ENCODE measurements at regions not wholly inside any gene's neighbourhood (a gene's known extent, or its start where the extent isn't known, plus 50 kb on each side); places are given as distances from the start of the nearest gene placed in this dataset.

- no peak for DNase-seq (ENCODE audit: low read depth, low spot score)
These were observed 1093.3 kb upstream of the CDH6 start for GRCh38 chr5:30100148-30100713.

GRCh38 chr5:30099634-30100033 lies 1093.9 kb upstream of the CDH6 start:
- no peak for DNase-seq (ENCODE audit: low read depth, low spot score)

GRCh38 chr5:30098940-30099339 lies 1094.5 kb upstream of the CDH6 start:
- DNase-seq (ENCODE audit: low read depth, low spot score), result no peak

- no peak for DNase-seq (ENCODE audit: low read depth, low spot score)
These were observed 1100.9 kb upstream of the CDH6 start for GRCh38 chr5:30092548-30092947.

- no peak for DNase-seq (ENCODE audit: low read depth, low spot score)
These were observed 1123.8 kb upstream of the CDH6 start for GRCh38 chr5:30069441-30070263.

GRCh38 chr5:30063503-30063902 lies 1130.0 kb upstream of the CDH6 start:
- no peak for DNase-seq (ENCODE audit: low read depth, low spot score)

GRCh38 chr5:30051976-30052375 lies 1141.5 kb upstream of the CDH6 start:
- no peak for DNase-seq (ENCODE audit: low read depth, low spot score)

GRCh38 chr5:30050056-30050815 lies 1143.2 kb upstream of the CDH6 start:
- no peak for DNase-seq (ENCODE audit: low read depth, low spot score)

GRCh38 chr5:30042677-30043076 lies 1150.8 kb upstream of the CDH6 start:
- DNase-seq (ENCODE audit: low read depth, low spot score), result no peak

- DNase-seq (ENCODE audit: low read depth, low spot score), result no peak
These were observed 1151.6 kb upstream of the CDH6 start for GRCh38 chr5:30041831-30042385.

- DNase-seq (ENCODE audit: low read depth, low spot score), result no peak
These were observed 1152.2 kb upstream of the CDH6 start for GRCh38 chr5:30041291-30041690.

GRCh38 chr5:30040488-30041118 lies 1152.9 kb upstream of the CDH6 start:
- peak; percentile 46 for DNase-seq (ENCODE audit: low read depth, low spot score)

- DNase-seq (ENCODE audit: low read depth, low spot score), result no peak
These were observed 1154.1 kb upstream of the CDH6 start for GRCh38 chr5:30039379-30039778.

- no peak for DNase-seq (ENCODE audit: low read depth, low spot score)
These were observed 1158.6 kb upstream of the CDH6 start for GRCh38 chr5:30034870-30035269.

- DNase-seq (ENCODE audit: low read depth, low spot score), result no peak
These were observed 1163.4 kb upstream of the CDH6 start for GRCh38 chr5:30030101-30030500.

- DNase-seq (ENCODE audit: low read depth, low spot score), result no peak
These were observed 1191.7 kb upstream of the CDH6 start for GRCh38 chr5:30001826-30002225.

GRCh38 chr5:30000231-30000630 lies 1193.3 kb upstream of the CDH6 start:
- DNase-seq (ENCODE audit: low read depth, low spot score), result no peak

GRCh38 chr5:29995154-29995553 lies 1198.3 kb upstream of the CDH6 start:
- DNase-seq (ENCODE audit: low read depth, low spot score), result no peak

GRCh38 chr5:29994519-29994918 lies 1199.0 kb upstream of the CDH6 start:
- no peak for DNase-seq (ENCODE audit: low read depth, low spot score)

- no peak for DNase-seq (ENCODE audit: low read depth, low spot score)
These were observed 1200.2 kb upstream of the CDH6 start for GRCh38 chr5:29993286-29993685.

GRCh38 chr5:29992248-29992647 lies 1201.2 kb upstream of the CDH6 start:
- no peak for DNase-seq (ENCODE audit: low read depth, low spot score)

- DNase-seq (ENCODE audit: low read depth, low spot score), result no peak
These were observed 1202.8 kb upstream of the CDH6 start for GRCh38 chr5:29990681-29991080.
